Kidney (tissue), 13 donors: ENCODE measurements at regions not wholly inside any gene's neighbourhood (a gene's known extent, or its start where the extent isn't known, plus 50 kb on each side); places are given as distances from the start of the nearest gene placed in this dataset.

Source experiments
- DNase-seq, 5 donors: peaks; one replicate each; pipeline ENCODE4 v3.0.0-alpha.2; 2013 to 2020
- FAIRE-seq: peaks from 2 replicates; lab custom pipeline; 2012; peaks lifted over from hg19 to GRCh38; lab: Jason Lieb, UNC
- H3K27ac ChIP-seq, 2 donors: one replicate each; pipeline ENCODE4 v1.7.0; 2013; ENCODE audit warnings: low read depth in 2 of 2, low read length in 2 of 2, inconsistent platforms in 1 of 2
- H3K27me3 ChIP-seq: one replicate; pipeline ENCODE4 v1.7.1; 2013; ENCODE audit warnings: low read length, inconsistent platforms; ENCODE audit not compliant: control insufficient read depth, insufficient read depth
- H3K36me3 ChIP-seq, 3 donors: one replicate each; pipeline versions ENCODE4 v1.7.0 to v1.7.1; 2013; ENCODE audit warnings: low read length in 3 of 3, control low read depth in 1 of 3, inconsistent platforms in 1 of 3; ENCODE audit not compliant: insufficient read depth in 3 of 3, control insufficient read depth in 2 of 3
- H3K4me1 ChIP-seq, 3 donors: one replicate each; pipeline versions ENCODE4 v1.7.0 to v1.7.1; 2013; ENCODE audit warnings: low read length in 3 of 3, inconsistent platforms in 1 of 3, low read depth in 1 of 3; ENCODE audit not compliant: control insufficient read depth in 2 of 3, insufficient read depth in 2 of 3
- H3K4me3 ChIP-seq, 3 donors: one replicate each; pipeline versions ENCODE4 v1.7.0 to v1.8.1; 2013; ENCODE audit warnings: low read length in 3 of 3, control low read depth in 1 of 3, inconsistent platforms in 1 of 3
- H3K9ac ChIP-seq, 3 donors: one replicate each; pipeline versions ENCODE4 v1.7.0 to v1.7.1; 2013; ENCODE audit warnings: low read length in 3 of 3, control low read depth in 1 of 3, inconsistent platforms in 1 of 3
- H3K9me3 ChIP-seq, 3 donors: one replicate each; pipeline versions ENCODE4 v1.7.0 to v1.7.1; 2013; ENCODE audit warnings: low read length in 3 of 3, control low read depth in 1 of 3, inconsistent platforms in 1 of 3; ENCODE audit not compliant: control insufficient read depth in 2 of 3, insufficient read depth in 1 of 3
- intact Hi-C: fragments of 100-400 bp; cut with DNase I; formaldehyde crosslinking; loops from one replicate; pipeline ENCODE4 v1.11.1; 2022
- TF ChIP-seq, protein P1 (sequence below): IDR thresholded peaks from 3 replicates; pipeline ENCODE4 v1.5.1; 2012; ENCODE audit warnings: mild to moderate bottlenecking, moderate library complexity, borderline replicate concordance; ENCODE audit not compliant: insufficient read depth; ENCODE audit errors: extremely low read depth
- donor health status: control.
- donor health status: control.
- donor health status: control.
- donor health status: control.
- donor health status: control.
- donor health status: DM: yes; HTN: yes; CAD: no.
- donor health status: Normal renal cell carcinoma (clear cell type).

- no peak overlapping the region for H3K9ac ChIP-seq
- DNase-seq (no peak), FAIRE-seq (no peak)
- no peaks in the 10 kb centered on the region for H3K4me1 ChIP-seq
- no peak overlapping the region for H3K4me3 ChIP-seq
- no peak overlapping the region for H3K27ac ChIP-seq
- H3K9me3 ChIP-seq, result peaks cover 0 to 2% (median 0%) of the 10 kb centered on the region in 3 donors
- H3K36me3 ChIP-seq, result no peaks in the 10 kb centered on the region
- TF ChIP-seq, protein P1, sequence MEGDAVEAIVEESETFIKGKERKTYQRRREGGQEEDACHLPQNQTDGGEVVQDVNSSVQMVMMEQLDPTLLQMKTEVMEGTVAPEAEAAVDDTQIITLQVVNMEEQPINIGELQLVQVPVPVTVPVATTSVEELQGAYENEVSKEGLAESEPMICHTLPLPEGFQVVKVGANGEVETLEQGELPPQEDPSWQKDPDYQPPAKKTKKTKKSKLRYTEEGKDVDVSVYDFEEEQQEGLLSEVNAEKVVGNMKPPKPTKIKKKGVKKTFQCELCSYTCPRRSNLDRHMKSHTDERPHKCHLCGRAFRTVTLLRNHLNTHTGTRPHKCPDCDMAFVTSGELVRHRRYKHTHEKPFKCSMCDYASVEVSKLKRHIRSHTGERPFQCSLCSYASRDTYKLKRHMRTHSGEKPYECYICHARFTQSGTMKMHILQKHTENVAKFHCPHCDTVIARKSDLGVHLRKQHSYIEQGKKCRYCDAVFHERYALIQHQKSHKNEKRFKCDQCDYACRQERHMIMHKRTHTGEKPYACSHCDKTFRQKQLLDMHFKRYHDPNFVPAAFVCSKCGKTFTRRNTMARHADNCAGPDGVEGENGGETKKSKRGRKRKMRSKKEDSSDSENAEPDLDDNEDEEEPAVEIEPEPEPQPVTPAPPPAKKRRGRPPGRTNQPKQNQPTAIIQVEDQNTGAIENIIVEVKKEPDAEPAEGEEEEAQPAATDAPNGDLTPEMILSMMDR, result no peak
- intact Hi-C loops, result no loop called here
- H3K27me3 ChIP-seq, result no peaks in the 10 kb centered on the region
Observed at GRCh38 chr7:118713039-118713438, 488.5 kb downstream of the ANKRD7 start.

- DNase-seq, result no peak
- intact Hi-C loops, result no loop called here
- no peak for FAIRE-seq
- Histone ChIP-seq H3K36me3 (no peaks in the 10 kb centered on the region), H3K9ac (no peak overlapping the region), H3K9me3 (no peaks in the 10 kb centered on the region), H3K4me1 (no peaks in the 10 kb centered on the region), H3K27ac (no peak overlapping the region), H3K27me3 (no peaks in the 10 kb centered on the region), H3K4me3 (no peak overlapping the region)
- TF ChIP-seq, protein P1, result no peak
Observed at GRCh38 chr7:118720632-118721031, 496.1 kb downstream of the ANKRD7 start.

- H3K9ac ChIP-seq, result no peak overlapping the region
- H3K27ac ChIP-seq, result no peak overlapping the region
- no peaks in the 10 kb centered on the region for H3K9me3 ChIP-seq
- DNase-seq (no peak), FAIRE-seq (no peak)
- no peaks in the 10 kb centered on the region for H3K36me3 ChIP-seq
- no peaks in the 10 kb centered on the region for H3K27me3 ChIP-seq
- no peak overlapping the region for H3K4me3 ChIP-seq
- TF ChIP-seq, protein P1, result no peak
- H3K4me1 ChIP-seq, result no peaks in the 10 kb centered on the region
- intact Hi-C loops, result no loop called here
Observed at GRCh38 chr7:118731854-118732253, 507.4 kb downstream of the ANKRD7 start.

GRCh38 chr7:118734541-118734940 lies 510.0 kb downstream of the ANKRD7 start:
- TF ChIP-seq, protein P1, result no peak
- no peak for DNase-seq
- no peak overlapping the region for H3K9ac ChIP-seq
- no peak overlapping the region for H3K4me3 ChIP-seq
- H3K36me3 ChIP-seq, result no peaks in the 10 kb centered on the region
- FAIRE-seq, result no peak
- intact Hi-C loops, result no loop called here
- H3K9me3 ChIP-seq, result no peaks in the 10 kb centered on the region
- no peak overlapping the region for H3K27ac ChIP-seq
- no peaks in the 10 kb centered on the region for H3K4me1 ChIP-seq
- no peaks in the 10 kb centered on the region for H3K27me3 ChIP-seq
